SK-N-DZ (cell line): ENCODE measurements at regions not wholly inside any gene's neighbourhood (a gene's known extent, or its start where the extent isn't known, plus 50 kb on each side); places are given as distances from the start of the nearest gene placed in this dataset.
"Not testable (repeated sequence)": the region's sequence is repeated elsewhere in the genome, so short reads cannot be mapped to it uniquely, and the experiment has no call there.

ENCODE experiments used
- DNase-seq: peaks from one replicate; pipeline ENCODE4 v3.0.0-alpha.2; 2015; ENCODE audit warnings: low spot score

GRCh38 chr1:157269656-157270375, 131.6 kb upstream of the ETV3 start:
- DNase-seq: no peak

GRCh38 chr1:157262891-157263290, 124.7 kb upstream of the ETV3 start:
- no peak for DNase-seq

- DNase-seq: no peak
Measured at GRCh38 chr1:157262422-157262821, 124.2 kb upstream of the ETV3 start.

GRCh38 chr1:157255891-157256290, 117.7 kb upstream of the ETV3 start:
- DNase-seq: not testable (repeated sequence)

- not testable (repeated sequence) for DNase-seq
Measured at GRCh38 chr1:157254183-157254582, 116.0 kb upstream of the ETV3 start.

- DNase-seq: no peak
Measured at GRCh38 chr1:157252473-157252872, 114.3 kb upstream of the ETV3 start.

GRCh38 chr1:157249739-157250138, 111.5 kb upstream of the ETV3 start:
- DNase-seq: no peak

GRCh38 chr1:157249326-157249725, 111.1 kb upstream of the ETV3 start:
- DNase-seq: no peak

- DNase-seq: not testable (repeated sequence)
Measured at GRCh38 chr1:157247764-157248049, 109.5 kb upstream of the ETV3 start.

- DNase-seq: no peak
Measured at GRCh38 chr1:157247005-157247763, 109.0 kb upstream of the ETV3 start.

GRCh38 chr1:157245823-157246222, 107.6 kb upstream of the ETV3 start:
- no peak for DNase-seq

- DNase-seq: no peak
Measured at GRCh38 chr1:157241185-157241538, 103.0 kb upstream of the ETV3 start.

GRCh38 chr1:157240495-157241184, 102.4 kb upstream of the ETV3 start:
- no peak for DNase-seq

GRCh38 chr1:157239936-157240335, 101.7 kb upstream of the ETV3 start:
- DNase-seq: no peak

- no peak for DNase-seq
Measured at GRCh38 chr1:157238585-157238984, 100.4 kb upstream of the ETV3 start.

GRCh38 chr1:157237981-157238380, 99.8 kb upstream of the ETV3 start:
- no peak for DNase-seq

GRCh38 chr1:157237522-157237921, 99.3 kb upstream of the ETV3 start:
- DNase-seq: no peak

- no peak for DNase-seq
Measured at GRCh38 chr1:157236072-157236471, 97.9 kb upstream of the ETV3 start.

GRCh38 chr1:157235307-157235706, 97.1 kb upstream of the ETV3 start:
- DNase-seq: no peak

GRCh38 chr1:157234705-157235273, 96.6 kb upstream of the ETV3 start:
- DNase-seq: no peak

- no peak for DNase-seq
Measured at GRCh38 chr1:157233131-157233530, 94.9 kb upstream of the ETV3 start.

- no peak for DNase-seq
Measured at GRCh38 chr1:157231846-157232525, 93.8 kb upstream of the ETV3 start.
